ENCODE measurements at regions not wholly inside any gene's neighbourhood (a gene's known extent, or its start where the extent isn't known, plus 50 kb on each side); places are given as distances from the start of the nearest gene placed in this dataset.

- DNase-seq (ENCODE audit: low spot score) = no peak
Measured at GRCh38 chr20:50408526-50409364, 101.4 kb upstream of the PTPN1 start.

GRCh38 chr20:50409495-50409894 is 100.7 kb upstream of the PTPN1 start:
- no peak for DNase-seq (ENCODE audit: low spot score)

GRCh38 chr20:50410343-50410742 is 99.8 kb upstream of the PTPN1 start:
- no peak for DNase-seq (ENCODE audit: low spot score)

DNA sequence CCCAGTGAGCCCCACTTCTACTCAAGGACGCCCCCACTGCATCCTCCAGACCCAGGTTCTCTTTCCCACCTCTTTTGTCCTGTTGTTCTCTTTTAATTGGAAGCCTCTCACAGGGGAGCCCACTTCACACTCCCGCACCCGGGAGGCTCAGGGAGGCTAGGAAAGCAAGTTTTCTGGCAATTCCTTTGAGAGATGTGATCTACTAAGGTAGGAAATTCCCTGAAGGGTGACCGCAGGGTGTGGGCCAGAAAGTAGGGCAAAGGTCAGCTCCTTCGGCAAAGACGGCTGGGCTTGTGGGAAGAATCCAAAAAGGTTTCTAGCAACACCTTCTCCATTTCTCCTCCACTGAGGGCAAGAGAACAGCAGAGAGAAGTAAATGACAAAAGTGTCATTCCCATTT is 98.1 kb upstream of the PTPN1 start:
- DNase-seq (ENCODE audit: low spot score) = no peak

DNA sequence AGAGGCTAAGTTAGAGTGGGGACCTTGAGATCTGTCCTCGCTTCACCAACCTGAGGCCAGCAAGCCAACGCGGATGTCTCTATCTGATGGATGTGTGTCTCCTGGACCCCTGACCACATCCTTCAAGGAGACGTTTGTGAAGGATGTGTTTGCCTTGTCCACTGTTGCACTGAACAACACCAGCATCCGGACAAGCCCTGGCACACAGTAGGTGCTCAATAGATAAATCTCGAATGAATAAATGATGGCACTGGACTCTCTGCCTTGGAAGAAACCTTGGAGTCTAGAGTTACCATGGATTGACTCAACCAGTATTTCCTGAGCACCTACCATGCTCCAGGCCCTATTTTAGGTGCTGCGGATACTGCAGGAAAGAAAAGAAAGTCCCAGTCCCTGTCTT is 97.7 kb upstream of the PTPN1 start:
- no peak for DNase-seq (ENCODE audit: low spot score)

GRCh38 chr20:50413088-50413500 is 97.1 kb upstream of the PTPN1 start:
- DNase-seq (ENCODE audit: low spot score) = no peak

DNA sequence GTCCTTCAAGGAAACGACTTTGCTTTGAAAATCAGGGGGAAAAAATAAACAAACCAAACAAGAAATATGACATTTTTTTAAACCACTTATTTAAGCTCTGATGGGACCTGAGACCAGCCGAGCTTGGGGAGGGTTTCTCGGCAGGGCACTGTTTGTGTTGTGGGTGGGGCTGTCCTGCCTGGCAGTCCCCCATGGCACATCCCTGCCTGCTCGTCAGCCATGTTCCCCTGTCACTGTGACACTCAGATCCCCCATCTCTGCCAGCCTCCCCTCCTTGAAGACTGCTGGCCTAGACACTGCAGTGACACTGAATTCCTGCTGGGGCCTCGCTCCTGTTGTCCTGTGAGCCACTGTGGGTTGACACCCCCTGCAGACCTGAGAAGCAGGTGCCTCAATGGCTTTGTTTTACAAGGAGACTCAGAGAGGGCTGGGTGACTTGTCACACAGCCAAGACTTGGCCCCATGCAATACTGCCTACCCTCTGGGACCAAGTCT is 95.1 kb upstream of the PTPN1 start:
- no peak for DNase-seq (ENCODE audit: low spot score)

- no peak for DNase-seq (ENCODE audit: low spot score)
Measured at GRCh38 chr20:50415516-50416268, 94.5 kb upstream of the PTPN1 start.

DNA sequence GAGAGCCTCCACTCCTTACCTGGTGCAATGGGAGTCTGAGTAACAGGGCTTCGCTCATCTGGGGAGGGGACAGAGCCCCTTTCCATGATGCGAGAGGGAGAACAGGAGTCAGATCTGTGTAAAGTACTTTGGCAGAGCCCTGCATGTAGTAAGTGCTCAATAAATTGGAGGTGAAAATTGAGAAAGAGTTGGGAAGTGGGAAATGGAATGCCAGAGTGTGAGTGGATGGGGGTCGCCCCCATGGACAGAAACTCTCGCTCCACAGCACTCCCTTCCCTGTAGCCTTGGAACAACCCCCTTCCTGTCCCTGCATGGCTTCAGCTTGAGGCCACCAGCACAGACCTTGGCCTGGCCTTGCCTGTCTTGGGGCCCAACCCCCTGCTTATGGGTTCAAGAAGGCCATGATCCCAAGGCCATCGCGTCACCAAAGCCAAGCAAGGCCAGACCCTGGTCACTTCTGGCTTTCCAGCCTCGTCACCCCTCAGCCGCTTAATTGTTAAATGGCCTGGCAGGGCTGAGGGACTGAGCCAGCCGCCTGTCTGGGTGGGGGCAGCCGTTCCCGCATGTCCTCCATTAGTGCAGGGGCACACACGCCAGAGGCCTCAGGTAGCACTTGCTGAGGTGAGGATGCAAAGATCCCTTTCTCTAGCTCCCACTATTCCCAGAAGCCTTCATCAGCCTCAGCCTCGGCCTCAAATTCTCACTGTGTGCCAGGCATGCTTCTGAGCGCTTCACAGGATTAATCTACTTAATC is 93.7 kb upstream of the PTPN1 start:
- DNase-seq (ENCODE audit: low spot score) = no peak

DNA sequence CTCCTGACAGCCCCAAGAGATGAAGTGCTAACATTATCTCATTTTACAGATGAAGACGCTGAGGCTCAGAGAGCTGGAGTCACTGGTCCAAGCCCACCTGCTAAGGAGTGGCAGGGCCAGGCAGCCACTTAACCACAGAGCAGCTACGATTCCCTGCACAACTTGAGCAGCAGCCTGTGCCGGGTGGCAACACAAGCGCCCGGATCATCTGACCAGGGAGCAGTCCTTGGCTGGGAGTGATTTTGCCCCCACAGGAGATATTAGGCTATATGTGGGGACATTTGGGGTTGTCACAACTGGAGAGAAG is 93.2 kb upstream of the PTPN1 start:
- no peak for DNase-seq (ENCODE audit: low spot score)

DNA sequence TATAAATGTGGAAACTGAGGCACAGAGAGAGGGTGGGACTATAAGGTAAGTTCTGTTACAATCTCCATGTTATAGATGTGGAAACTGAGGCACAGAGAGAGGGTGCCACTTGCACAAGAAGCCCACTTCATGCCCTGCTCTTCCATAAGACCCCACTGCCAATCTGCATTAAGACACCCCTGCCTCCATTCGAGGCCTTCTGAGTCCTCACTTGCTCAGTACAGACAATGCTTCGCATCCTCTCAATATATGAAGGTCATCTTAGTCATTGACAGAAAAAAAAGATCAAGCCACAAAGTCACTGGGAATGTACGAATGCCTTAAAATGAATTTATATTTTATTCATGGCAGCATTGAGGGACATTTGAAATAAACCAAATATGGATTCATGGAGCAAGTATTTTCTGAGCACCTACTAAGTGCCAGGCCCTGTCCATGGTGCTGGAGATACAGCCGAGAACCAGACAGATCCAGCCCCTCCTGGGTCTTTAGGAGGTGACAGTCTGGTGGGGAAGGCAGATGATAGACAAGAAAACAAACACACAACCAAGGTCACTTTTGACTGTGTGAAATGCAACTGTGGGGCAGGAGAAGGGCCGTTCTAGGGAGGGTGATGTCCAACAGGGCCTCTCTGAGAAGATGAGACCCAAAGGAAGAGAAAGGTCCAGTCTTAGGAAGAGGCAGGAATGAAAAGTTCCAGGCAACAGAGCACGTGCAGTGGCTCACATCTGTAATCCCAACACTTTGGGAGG is 92.5 kb upstream of the PTPN1 start:
- no peak for DNase-seq (ENCODE audit: low spot score)

- no peak for DNase-seq (ENCODE audit: low spot score)
Measured at GRCh38 chr20:50418890-50419642, 91.1 kb upstream of the PTPN1 start.

DNA sequence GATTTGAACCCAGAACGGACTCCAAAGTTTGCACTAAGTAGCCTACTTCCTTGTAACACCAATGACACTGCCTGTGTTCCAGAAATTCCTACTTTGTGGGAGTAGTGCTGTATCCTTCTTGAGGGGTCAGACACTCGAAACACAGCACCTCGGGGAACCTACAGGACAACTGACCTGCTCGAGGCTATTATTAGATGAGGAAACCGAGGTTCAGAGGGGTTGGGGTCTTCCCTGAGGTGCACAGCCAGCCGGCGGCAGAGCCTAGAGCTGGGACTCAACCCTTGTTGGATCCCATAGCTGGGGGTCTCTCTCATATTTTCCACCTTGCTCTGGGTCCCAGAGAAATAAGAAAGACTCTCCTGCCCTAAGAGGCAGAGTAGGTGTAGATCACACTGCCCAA is 89.8 kb upstream of the PTPN1 start:
- DNase-seq (ENCODE audit: low spot score) = no peak

DNA sequence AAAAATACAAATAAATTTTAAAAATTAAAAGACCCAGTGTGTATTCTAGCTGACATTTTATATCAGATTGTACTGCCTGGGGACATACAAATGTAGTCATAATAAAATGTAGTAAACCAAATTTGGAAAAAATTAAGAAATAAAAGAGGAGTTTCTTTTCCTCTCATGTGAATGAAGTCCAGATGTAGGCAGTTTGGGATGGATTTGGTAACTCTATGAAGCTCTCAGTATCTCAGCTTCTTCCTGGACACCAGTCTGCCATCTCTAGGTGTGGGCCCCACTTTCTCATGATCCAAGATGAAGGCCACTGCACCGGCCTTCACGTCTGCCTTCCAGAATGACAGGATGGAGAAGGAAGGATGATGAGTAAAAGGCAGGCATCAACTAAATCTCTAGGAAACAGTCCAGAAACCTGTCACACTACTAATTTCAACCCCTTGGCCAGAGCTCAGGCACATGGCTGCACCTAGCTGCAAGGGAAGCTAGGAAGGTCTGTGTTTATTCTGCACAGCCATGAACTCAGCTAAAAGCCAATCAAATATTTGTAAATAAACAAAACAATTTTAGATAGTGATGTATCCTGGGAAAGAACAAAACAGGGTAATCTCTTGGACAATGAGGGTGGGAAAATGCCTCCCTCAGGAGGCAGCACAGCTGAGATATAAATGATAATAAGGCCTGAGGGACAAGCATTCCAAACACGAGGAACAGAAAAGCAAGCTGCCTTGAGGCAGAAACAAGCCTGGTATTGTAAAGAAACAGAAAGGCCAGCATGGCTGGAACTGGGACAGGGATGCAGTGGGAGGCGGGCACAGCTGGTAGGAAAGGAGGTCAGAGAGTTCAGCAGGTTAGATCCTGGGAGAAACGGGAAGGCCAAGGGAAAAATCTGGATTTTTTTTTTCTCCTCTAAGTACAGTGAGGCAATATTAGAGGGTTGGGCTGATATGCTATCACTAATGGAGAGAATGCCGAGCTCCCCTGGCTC is 88.5 kb upstream of the PTPN1 start:
- no peak for DNase-seq (ENCODE audit: low spot score)

DNA sequence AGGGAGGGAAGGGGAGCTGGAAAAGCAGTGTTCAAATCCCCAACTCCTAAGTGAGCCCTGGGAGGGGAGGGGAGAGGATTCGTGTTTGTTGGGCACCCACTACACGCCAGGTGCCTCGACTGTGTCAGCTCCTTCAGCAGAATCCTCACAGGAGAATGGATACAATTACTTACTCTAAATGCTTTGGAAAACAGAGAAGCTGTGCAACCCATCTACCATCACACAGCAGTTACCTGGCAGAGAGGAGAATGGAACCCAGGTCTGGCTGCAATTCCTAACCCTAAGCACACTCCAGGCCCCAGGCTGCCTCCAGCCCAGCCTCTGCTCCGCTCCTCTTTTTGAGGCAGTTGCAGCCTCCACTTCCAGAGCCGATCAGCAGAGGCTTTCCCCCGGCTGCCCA is 86.4 kb upstream of the PTPN1 start:
- no peak for DNase-seq (ENCODE audit: low spot score)

DNA sequence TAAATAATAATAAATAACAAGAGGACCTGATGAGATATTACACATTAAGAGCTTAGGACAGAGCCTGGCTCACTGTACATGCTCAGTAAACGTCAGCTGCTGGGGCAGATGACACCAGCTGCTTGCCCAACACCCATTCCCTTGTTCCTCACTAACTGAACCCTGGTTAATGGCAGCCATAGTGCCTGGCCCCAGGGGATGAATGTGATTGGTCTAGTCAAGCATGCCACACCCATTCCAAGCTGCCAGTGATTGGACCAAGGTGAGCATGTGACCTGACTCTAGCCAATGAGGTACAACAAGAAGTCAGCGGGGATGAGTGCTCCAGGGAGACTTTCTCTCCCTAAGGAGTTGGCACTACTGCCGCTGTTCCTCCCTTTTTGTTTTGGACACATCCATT is 85.1 kb upstream of the PTPN1 start:
- DNase-seq (ENCODE audit: low spot score) = no peak

GRCh38 chr20:50426866-50427718 is 83.1 kb upstream of the PTPN1 start:
- DNase-seq (ENCODE audit: low spot score) = no peak

GRCh38 chr20:50427719-50428083 is 82.5 kb upstream of the PTPN1 start:
- no peak for DNase-seq (ENCODE audit: low spot score)

Measured in germinal center (tissue), 1 donor.